ENCODE measurements at regions not wholly inside any gene's neighbourhood (a gene's known extent, or its start where the extent isn't known, plus 50 kb on each side); places are given as distances from the start of the nearest gene placed in this dataset.

DNA sequence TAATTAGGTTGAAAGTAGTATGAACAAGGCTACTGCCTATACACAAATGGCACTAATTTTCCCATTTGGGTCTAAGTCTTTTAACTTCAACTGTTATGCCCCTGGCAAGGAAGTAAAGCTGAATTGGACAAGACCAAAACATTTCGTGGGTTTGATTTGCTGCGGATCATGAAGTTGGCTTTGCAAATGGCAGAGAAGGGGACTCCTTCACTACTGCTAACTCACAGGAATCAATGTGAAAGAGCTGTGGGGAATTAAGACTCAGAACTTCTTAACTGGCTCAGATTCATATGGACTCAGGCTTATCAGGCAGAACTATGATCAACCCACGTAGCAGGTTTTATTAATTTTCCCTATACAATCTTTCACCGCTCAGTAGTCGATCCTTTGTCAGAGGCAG is 73.8 kb upstream of the IFNE start:
- H2AFZ ChIP-seq (ENCODE audit: control insufficient read depth, low read length): no peak overlapping the region
- H3K9me3 ChIP-seq (ENCODE audit: control insufficient read depth, low read depth, low read length): no peaks in the 10 kb centered on the region
- peak overlapping the region; percentile 95 for H3K9ac ChIP-seq (ENCODE audit: control insufficient read depth, extremely low read depth, insufficient read depth, low read length)
- H3K4me1 ChIP-seq (ENCODE audit: control insufficient read depth, extremely low read depth, insufficient read depth, low read length): peaks cover 30% of the 10 kb centered on the region
- no peaks in the 10 kb centered on the region for H3K9me1 ChIP-seq (ENCODE audit: control insufficient read depth, extremely low read depth, insufficient read depth, low read length)
- TF ChIP-seq, protein P1, sequence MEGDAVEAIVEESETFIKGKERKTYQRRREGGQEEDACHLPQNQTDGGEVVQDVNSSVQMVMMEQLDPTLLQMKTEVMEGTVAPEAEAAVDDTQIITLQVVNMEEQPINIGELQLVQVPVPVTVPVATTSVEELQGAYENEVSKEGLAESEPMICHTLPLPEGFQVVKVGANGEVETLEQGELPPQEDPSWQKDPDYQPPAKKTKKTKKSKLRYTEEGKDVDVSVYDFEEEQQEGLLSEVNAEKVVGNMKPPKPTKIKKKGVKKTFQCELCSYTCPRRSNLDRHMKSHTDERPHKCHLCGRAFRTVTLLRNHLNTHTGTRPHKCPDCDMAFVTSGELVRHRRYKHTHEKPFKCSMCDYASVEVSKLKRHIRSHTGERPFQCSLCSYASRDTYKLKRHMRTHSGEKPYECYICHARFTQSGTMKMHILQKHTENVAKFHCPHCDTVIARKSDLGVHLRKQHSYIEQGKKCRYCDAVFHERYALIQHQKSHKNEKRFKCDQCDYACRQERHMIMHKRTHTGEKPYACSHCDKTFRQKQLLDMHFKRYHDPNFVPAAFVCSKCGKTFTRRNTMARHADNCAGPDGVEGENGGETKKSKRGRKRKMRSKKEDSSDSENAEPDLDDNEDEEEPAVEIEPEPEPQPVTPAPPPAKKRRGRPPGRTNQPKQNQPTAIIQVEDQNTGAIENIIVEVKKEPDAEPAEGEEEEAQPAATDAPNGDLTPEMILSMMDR (optimal IDR thresholded peaks at IDR 0.05 in 1 of 3, IDR thresholded peaks at IDR 0.05 in 1 of 3, conservative IDR thresholded peaks at IDR 0.05 in 1 of 3; ENCODE audit: extremely low read depth in 1 of 3, insufficient read depth in 2 of 3, low read length in 3 of 3): no peak
- TF ChIP-seq EZH2 (IDR thresholded peaks at IDR 0.05; ENCODE audit: low read length): no peak
- H3K4me3 ChIP-seq (ENCODE audit: control insufficient read depth in 2 of 3, extremely low read depth in 1 of 3, insufficient read depth in 2 of 3, low read depth in 1 of 3, low read length in 3 of 3): peak overlapping the region; percentile 65 to 80 (median 71)
- dilution Hi-C loops (cut with MboI; ENCODE audit: extremely low pct_ligation_motif_present, low sequenced_read_pairs): loop anchor here (10.0 to 25.0 kb wide), 2 partner anchors 119 to 231 kb away; no protein-coding TSS in a partner anchor
- DNase-seq (ENCODE audit: low read depth, low spot score) (no peak), FAIRE-seq (peak; percentile 78)
- no peaks in the 10 kb centered on the region for H3K27me3 ChIP-seq (ENCODE audit: control insufficient read depth, extremely low read depth, insufficient read depth, low read length)
- peaks cover 5% of the 10 kb centered on the region for H4K20me1 ChIP-seq (ENCODE audit: control insufficient read depth, extremely low read depth, insufficient read depth, low read length)
- H3K36me3 ChIP-seq (ENCODE audit: control insufficient read depth in 2 of 2, extremely low read depth in 1 of 2, insufficient read depth in 2 of 2, low read length in 2 of 2): peaks cover 3 to 15% of the 10 kb centered on the region in 2 experiments
- peaks cover 98% of the 10 kb centered on the region for H3K79me2 ChIP-seq (ENCODE audit: control insufficient read depth, insufficient read depth, low read length)
- peak overlapping the region; percentile 72 for H3K4me2 ChIP-seq (ENCODE audit: control insufficient read depth, extremely low read depth, insufficient read depth, low read depth, low read length)
- peak overlapping the region; percentile 85 for H3K27ac ChIP-seq (ENCODE audit: control insufficient read depth, insufficient read depth, low read length)

DNA sequence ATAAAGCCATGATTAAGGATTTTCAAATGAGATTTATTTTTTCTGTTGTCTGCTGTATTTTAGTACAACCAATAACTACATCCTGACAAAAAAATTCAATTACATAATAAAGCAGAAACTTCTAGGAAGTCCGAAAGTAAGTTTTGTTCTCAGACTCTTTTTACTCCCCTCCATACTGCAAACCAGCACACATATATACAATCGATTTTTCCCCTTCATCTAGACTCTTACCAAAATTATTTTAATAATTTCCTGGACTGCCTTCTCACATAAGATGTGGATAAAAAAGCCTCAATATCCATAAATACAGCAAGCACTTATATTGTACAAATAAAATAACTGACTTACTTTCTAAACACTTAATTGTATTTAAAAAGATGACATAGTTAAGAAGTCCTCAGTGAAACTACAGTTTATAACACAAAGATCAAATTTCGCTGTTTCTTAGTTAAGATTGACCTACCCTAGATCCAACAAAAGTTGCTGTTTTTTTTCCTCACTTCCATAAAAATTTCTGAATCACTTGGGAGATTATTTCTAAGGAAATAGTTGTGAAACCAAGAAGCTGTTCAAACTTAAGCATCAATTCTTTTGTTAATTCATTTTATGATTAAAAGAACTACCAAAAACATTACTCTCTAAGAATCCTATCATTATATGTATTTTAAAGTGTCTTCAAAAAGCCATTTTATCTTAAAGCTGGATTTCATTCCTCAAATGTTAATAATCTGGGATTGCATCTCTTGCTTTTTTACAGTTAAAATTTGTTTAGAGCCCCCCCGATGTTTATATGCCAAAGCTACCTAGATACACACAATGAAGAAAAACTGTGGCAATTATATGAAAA is 74.7 kb upstream of the IFNE start:
- no peak for FAIRE-seq
- Histone ChIP-seq H3K36me3 (ENCODE audit: control insufficient read depth in 2 of 2, extremely low read depth in 1 of 2, insufficient read depth in 2 of 2, low read length in 2 of 2) (peaks cover 1 to 11% of the 10 kb centered on the region in 2 experiments), H3K27ac (ENCODE audit: control insufficient read depth, insufficient read depth, low read length) (peak overlapping the region; percentile 85)

More for the DNA sequence above, 74.7 kb upstream of the IFNE start:
- TF ChIP-seq, protein P1 (optimal IDR thresholded peaks at IDR 0.05 in 1 of 3, IDR thresholded peaks at IDR 0.05 in 1 of 3, conservative IDR thresholded peaks at IDR 0.05 in 1 of 3; ENCODE audit: extremely low read depth in 1 of 3, insufficient read depth in 2 of 3, low read length in 3 of 3): no peak
- no peak for TF ChIP-seq EZH2 (IDR thresholded peaks at IDR 0.05; ENCODE audit: low read length)
- Histone ChIP-seq H3K9ac (ENCODE audit: control insufficient read depth, extremely low read depth, insufficient read depth, low read length) (peak overlapping the region; percentile 95), H3K9me1 (ENCODE audit: control insufficient read depth, extremely low read depth, insufficient read depth, low read length) (no peaks in the 10 kb centered on the region), H4K20me1 (ENCODE audit: control insufficient read depth, extremely low read depth, insufficient read depth, low read length) (no peaks in the 10 kb centered on the region), H3K79me2 (ENCODE audit: control insufficient read depth, insufficient read depth, low read length) (peaks cover 94% of the 10 kb centered on the region), H2AFZ (ENCODE audit: control insufficient read depth, low read length) (no peak overlapping the region), H3K9me3 (ENCODE audit: control insufficient read depth, low read depth, low read length) (no peaks in the 10 kb centered on the region), H3K4me3 (ENCODE audit: control insufficient read depth in 2 of 3, extremely low read depth in 1 of 3, insufficient read depth in 2 of 3, low read depth in 1 of 3, low read length in 3 of 3) (peak overlapping the region; percentile 65 to 80 (median 71)), H3K4me2 (ENCODE audit: control insufficient read depth, extremely low read depth, insufficient read depth, low read depth, low read length) (peak overlapping the region; percentile 72), H3K27me3 (ENCODE audit: control insufficient read depth, extremely low read depth, insufficient read depth, low read length) (no peaks in the 10 kb centered on the region), H3K4me1 (ENCODE audit: control insufficient read depth, extremely low read depth, insufficient read depth, low read length) (peaks cover 21% of the 10 kb centered on the region)
- dilution Hi-C loops (cut with MboI; ENCODE audit: extremely low pct_ligation_motif_present, low sequenced_read_pairs): loop anchor here (10.0 to 25.0 kb wide), 2 partner anchors 118 to 230 kb away; no protein-coding TSS in a partner anchor
- no peak for DNase-seq (ENCODE audit: low read depth, low spot score)
